GM12878 (cell line): ENCODE measurements at regions not wholly inside any gene's neighbourhood (a gene's known extent, or its start where the extent isn't known, plus 50 kb on each side); places are given as distances from the start of the nearest gene placed in this dataset.

Experiments
- ATF3 ChIP-seq: IDR thresholded peaks from 2 replicates; pipeline ENCODE4 v1.6.1; 2011; ENCODE audit warnings: low read depth, mild to moderate bottlenecking, low read length, moderate library complexity, borderline replicate concordance; ENCODE audit errors: extremely low read depth
- CTCF ChIP-seq, 3 experiments: IDR thresholded peaks in 2 of 3; conservative IDR thresholded peaks in 1 of 3; 2 replicates each; pipeline ENCODE4 v1.5.1; 2011; ENCODE audit warnings: low read depth in 3 of 3, low read length in 3 of 3, mild to moderate bottlenecking in 3 of 3, control low read depth in 2 of 3, moderate library complexity in 2 of 3, inconsistent platforms in 1 of 3, mixed read lengths in 1 of 3; ENCODE audit not compliant: control insufficient read depth in 2 of 3, insufficient read depth in 1 of 3; ENCODE audit errors: extremely low read depth in 1 of 3
- EGR1 ChIP-seq, 2 experiments: IDR thresholded peaks; 1 replicate in 1 of 2; 2 replicates in 1 of 2; pipeline ENCODE4 v1.6.1; 2011 to 2012; ENCODE audit warnings: low read depth in 2 of 2, low read length in 2 of 2, borderline replicate concordance in 1 of 2, mild to moderate bottlenecking in 1 of 2, moderate library complexity in 1 of 2
- GABPA ChIP-seq: IDR thresholded peaks from 2 replicates; pipeline ENCODE4 v1.6.1; 2014; ENCODE audit warnings: antibody characterized with exemption, low read depth, mild to moderate bottlenecking, inconsistent platforms
- NR2C2 ChIP-seq: IDR thresholded peaks from 2 replicates; pipeline ENCODE4 v1.6.1; 2011; ENCODE audit warnings: borderline replicate concordance, low read depth; ENCODE audit not compliant: control insufficient read depth, insufficient read length
- POLR2A ChIP-seq: IDR thresholded peaks from 2 replicates; pipeline ENCODE4 v1.6.1; 2011; ENCODE audit warnings: low read depth, mild to moderate bottlenecking, low read length
- PRDM15 ChIP-seq: fragments of 450-650 bp; formaldehyde crosslinking; IDR thresholded peaks from 2 replicates; pipeline ENCODE4 v1.4.0; 2020; ENCODE audit warnings: mild to moderate bottlenecking, moderate library complexity
- RAD21 ChIP-seq: IDR thresholded peaks from 2 replicates; pipeline ENCODE4 v1.6.1; 2011; ENCODE audit warnings: mild to moderate bottlenecking, low read depth, low read length, moderate library complexity; ENCODE audit not compliant: insufficient read depth
- TAF1 ChIP-seq: IDR thresholded peaks from 2 replicates; pipeline ENCODE4 v1.6.1; 2011; ENCODE audit warnings: mild to moderate bottlenecking, low read depth, low read length, borderline replicate concordance

GRCh38 chr12:61676520-61676919 lies 583.7 kb upstream of the USP15 start:
- TF ChIP-seq NR2C2 (no peak), CTCF (IDR thresholded peaks at IDR 0.05 in 2 of 3, conservative IDR thresholded peaks at IDR 0.05 in 1 of 3; ENCODE audit: control insufficient read depth in 2 of 3, extremely low read depth in 1 of 3, insufficient read depth in 1 of 3, low read depth in 3 of 3, low read length in 3 of 3) (no peak), POLR2A (no peak), ATF3 (no peak), TAF1 (no peak), RAD21 (no peak), EGR1 (IDR thresholded peaks at IDR 0.05; ENCODE audit: borderline replicate concordance in 1 of 2, low read depth in 2 of 2, low read length in 2 of 2) (no peak), GABPA (no peak), PRDM15 (CRISPR knock-in tag) (no peak)
